MCF 10A (cell line): ENCODE measurements at regions not wholly inside any gene's neighbourhood (a gene's known extent, or its start where the extent isn't known, plus 50 kb on each side); places are given as distances from the start of the nearest gene placed in this dataset.

Source experiments
- BruUV-seq: library from RNA; stranded (reverse); fragments of 400-500 nt; replicated peaks from 2 replicates; lab custom pipeline; 2021; lab: Mats Ljungman, UMichigan
- CTCF ChIA-PET: fragments of 300-600 bp; sonication (Branson Sonifier 250); formaldehyde crosslinking; extraction: SDS; loops from one replicate; lab custom pipeline; 2021; ENCODE audit warnings: antibody characterized with exemption, inconsistent platforms; lab: Yijun Ruan, JAX
- POLR2A ChIA-PET: fragments of 300-600, 350-650 bp; sonication (Branson Sonifier 250); formaldehyde crosslinking; extraction: SDS; loops from one replicate; lab custom pipeline; 2020; ENCODE audit warnings: antibody characterized with exemption, inconsistent platforms; lab: Yijun Ruan, JAX
- DNase-seq: peaks from one replicate; pipeline ENCODE4 v3.0.0-alpha.2; 2018; ENCODE audit not compliant: unreplicated experiment
- H3K27ac Mint-ChIP-seq: one replicate; pipeline ENCODE4 v1.8.0; 2022; ENCODE audit warnings: mild to moderate bottlenecking, low read depth, mixed read lengths; ENCODE audit not compliant: unreplicated experiment
- H3K27me3 Mint-ChIP-seq: one replicate; pipeline ENCODE4 v1.8.0; 2022; ENCODE audit warnings: mixed read lengths; ENCODE audit not compliant: insufficient read depth, unreplicated experiment
- H3K36me3 Mint-ChIP-seq: one replicate; pipeline ENCODE4 v1.8.0; 2022; ENCODE audit warnings: mild to moderate bottlenecking, moderate library complexity, mixed read lengths; ENCODE audit not compliant: insufficient read depth, unreplicated experiment
- H3K4me1 Mint-ChIP-seq: one replicate; pipeline ENCODE4 v1.8.0; 2022; ENCODE audit warnings: mixed read lengths; ENCODE audit not compliant: insufficient read depth, unreplicated experiment
- H3K4me3 Mint-ChIP-seq: one replicate; pipeline ENCODE4 v1.8.0; 2022; ENCODE audit warnings: mild to moderate bottlenecking, moderate library complexity, mixed read lengths; ENCODE audit not compliant: unreplicated experiment
- H3K9me3 Mint-ChIP-seq: one replicate; pipeline ENCODE4 v1.8.0; 2022; ENCODE audit warnings: mixed read lengths; ENCODE audit not compliant: unreplicated experiment
- intact Hi-C: fragments of 100-400 bp; cut with micrococcal nuclease; formaldehyde crosslinking; loops from 2 replicates; pipeline ENCODE4 v1.14.1; 2022
- TF ChIP-seq, protein P1 (sequence below): fragments of 200-600 bp; IDR thresholded peaks from one replicate; pipeline ENCODE4 v1.8.0; 2022; ENCODE audit warnings: antibody characterized with exemption, mild to moderate bottlenecking; ENCODE audit not compliant: unreplicated experiment

GRCh38 chr1:68365709-68366382, 83.9 kb downstream of the RPE65 start:
- TF ChIP-seq, protein P1, sequence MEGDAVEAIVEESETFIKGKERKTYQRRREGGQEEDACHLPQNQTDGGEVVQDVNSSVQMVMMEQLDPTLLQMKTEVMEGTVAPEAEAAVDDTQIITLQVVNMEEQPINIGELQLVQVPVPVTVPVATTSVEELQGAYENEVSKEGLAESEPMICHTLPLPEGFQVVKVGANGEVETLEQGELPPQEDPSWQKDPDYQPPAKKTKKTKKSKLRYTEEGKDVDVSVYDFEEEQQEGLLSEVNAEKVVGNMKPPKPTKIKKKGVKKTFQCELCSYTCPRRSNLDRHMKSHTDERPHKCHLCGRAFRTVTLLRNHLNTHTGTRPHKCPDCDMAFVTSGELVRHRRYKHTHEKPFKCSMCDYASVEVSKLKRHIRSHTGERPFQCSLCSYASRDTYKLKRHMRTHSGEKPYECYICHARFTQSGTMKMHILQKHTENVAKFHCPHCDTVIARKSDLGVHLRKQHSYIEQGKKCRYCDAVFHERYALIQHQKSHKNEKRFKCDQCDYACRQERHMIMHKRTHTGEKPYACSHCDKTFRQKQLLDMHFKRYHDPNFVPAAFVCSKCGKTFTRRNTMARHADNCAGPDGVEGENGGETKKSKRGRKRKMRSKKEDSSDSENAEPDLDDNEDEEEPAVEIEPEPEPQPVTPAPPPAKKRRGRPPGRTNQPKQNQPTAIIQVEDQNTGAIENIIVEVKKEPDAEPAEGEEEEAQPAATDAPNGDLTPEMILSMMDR: no peak
- CTCF ChIA-PET: interaction anchor here (0.9 to 2.1 kb wide), 5 partner anchors 18 to 94 kb away, joined by 3 to 8 read pairs (median 3); no protein-coding TSS in a partner anchor
- Mint-ChIP-seq H3K27me3 (no peaks in the 10 kb centered on the region), H3K36me3 (no peaks in the 10 kb centered on the region), H3K27ac (no peak overlapping the region), H3K9me3 (no peaks in the 10 kb centered on the region), H3K4me3 (no peak overlapping the region), H3K4me1 (peaks cover 7% of the 10 kb centered on the region)
- intact Hi-C loops: no loop called here
- no peak for DNase-seq
- no TSS peak for BruUV-seq
- POLR2A ChIA-PET: no interaction called here

DNA sequence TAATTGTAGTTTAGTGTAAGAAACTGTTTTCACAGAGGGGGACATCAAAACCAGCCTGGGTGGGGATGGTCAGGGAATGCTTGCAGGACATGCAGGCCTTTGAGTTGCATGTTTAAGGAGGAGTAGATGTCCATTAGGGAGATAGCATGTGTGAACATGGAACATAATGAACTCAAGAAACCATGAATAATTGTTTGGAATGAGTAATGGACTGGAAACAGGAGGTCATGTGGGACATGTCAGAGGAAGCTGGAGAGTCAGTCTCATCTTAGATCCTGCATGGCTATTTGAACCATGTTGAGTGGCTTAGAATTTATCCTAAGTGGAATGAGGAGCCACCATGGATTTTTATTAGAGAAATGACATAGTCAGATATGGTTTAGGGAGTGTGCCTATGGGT, 86.4 kb downstream of the RPE65 start:
- Mint-ChIP-seq H3K4me3 (no peak overlapping the region), H3K27me3 (no peaks in the 10 kb centered on the region), H3K27ac (no peak overlapping the region), H3K4me1 (peaks cover 17% of the 10 kb centered on the region), H3K36me3 (no peaks in the 10 kb centered on the region), H3K9me3 (peaks cover 7% of the 10 kb centered on the region)
- DNase-seq: no peak
- no TSS peak for BruUV-seq
- TF ChIP-seq, protein P1: no peak
- ChIA-PET POLR2A (no interaction called here), CTCF (interaction anchor here (0.5 to 2.1 kb wide), 3 partner anchors 20 to 1222 kb away, joined by 3 to 8 read pairs (median 3); no protein-coding TSS in a partner anchor)
- intact Hi-C loops: no loop called here

- peak; percentile 9 for DNase-seq
- TF ChIP-seq, protein P1: no peak
- ChIA-PET POLR2A (no interaction called here), CTCF (interaction anchor here (0.5 to 27.8 kb wide), 5 partner anchors 15 to 264 kb away, joined by 3 to 599 read pairs (median 4); no protein-coding TSS in a partner anchor)
- Mint-ChIP-seq H3K4me1 (peaks cover 17% of the 10 kb centered on the region), H3K27ac (no peak overlapping the region), H3K27me3 (no peaks in the 10 kb centered on the region), H3K4me3 (no peak overlapping the region), H3K9me3 (peaks cover 7% of the 10 kb centered on the region), H3K36me3 (no peaks in the 10 kb centered on the region)
- intact Hi-C loops: no loop called here
- no TSS peak for BruUV-seq
These were observed 88.3 kb downstream of the RPE65 start for GRCh38 chr1:68361346-68361910.

DNA sequence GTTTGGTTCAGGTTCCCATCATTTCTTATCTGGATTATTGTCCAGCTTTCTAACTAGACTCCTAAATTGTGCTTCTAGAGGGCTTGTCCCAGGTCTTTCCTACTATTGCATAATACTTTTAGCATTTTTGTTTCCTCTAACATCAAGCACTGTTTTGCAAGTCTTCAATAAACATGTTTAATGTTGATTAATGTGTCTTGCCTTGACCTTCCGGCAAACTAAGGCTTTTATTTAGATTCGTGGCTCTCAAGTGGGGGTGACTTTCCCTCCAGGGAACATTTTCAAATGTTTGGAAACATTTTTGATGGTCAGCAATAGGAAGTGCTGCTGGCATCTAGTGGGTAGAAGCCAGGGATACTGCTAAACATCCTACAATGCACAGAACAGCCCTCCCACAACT, 90.7 kb downstream of the RPE65 start:
- intact Hi-C loops: no loop called here
- Mint-ChIP-seq H3K36me3 (no peaks in the 10 kb centered on the region), H3K9me3 (peaks cover 7% of the 10 kb centered on the region), H3K4me3 (no peak overlapping the region), H3K27ac (no peak overlapping the region), H3K4me1 (peaks cover 17% of the 10 kb centered on the region), H3K27me3 (no peaks in the 10 kb centered on the region)
- no TSS peak for BruUV-seq
- DNase-seq: peak; percentile 36
- ChIA-PET CTCF (interaction anchor here (1.9 to 27.8 kb wide), 2 partner anchors 16 to 241 kb away, joined by 5 to 599 read pairs; no protein-coding TSS in a partner anchor), POLR2A (no interaction called here)
- TF ChIP-seq, protein P1: no peak
